ENCODE measurements at regions not wholly inside any gene's neighbourhood (a gene's known extent, or its start where the extent isn't known, plus 50 kb on each side); places are given as distances from the start of the nearest gene placed in this dataset.

- H3K36me3 ChIP-seq (ENCODE audit: control insufficient read depth in 2 of 2, extremely low read depth in 1 of 2, insufficient read depth in 2 of 2, low read length in 2 of 2): no peaks in the 10 kb centered on the region
- H4K20me1 ChIP-seq (ENCODE audit: control insufficient read depth, extremely low read depth, insufficient read depth, low read length): no peaks in the 10 kb centered on the region
- no peaks in the 10 kb centered on the region for H3K27me3 ChIP-seq (ENCODE audit: control insufficient read depth, extremely low read depth, insufficient read depth, low read length)
- TF ChIP-seq EZH2 (IDR thresholded peaks at IDR 0.05; ENCODE audit: low read length) (no peak), CTCF (optimal IDR thresholded peaks at IDR 0.05 in 1 of 3, IDR thresholded peaks at IDR 0.05 in 1 of 3, conservative IDR thresholded peaks at IDR 0.05 in 1 of 3; ENCODE audit: extremely low read depth in 1 of 3, insufficient read depth in 2 of 3, low read length in 3 of 3) (no peak)
- no peaks in the 10 kb centered on the region for H3K79me2 ChIP-seq (ENCODE audit: control insufficient read depth, insufficient read depth, low read length)
- peaks cover 9% of the 10 kb centered on the region for H3K9me3 ChIP-seq (ENCODE audit: control insufficient read depth, low read depth, low read length)
- no peak overlapping the region for H2AFZ ChIP-seq (ENCODE audit: control insufficient read depth, low read length)
- peaks cover 8% of the 10 kb centered on the region for H3K4me1 ChIP-seq (ENCODE audit: control insufficient read depth, extremely low read depth, insufficient read depth, low read length)
- DNase-seq (ENCODE audit: low read depth, low spot score) (no peak), FAIRE-seq (no peak)
- no peak overlapping the region for H3K4me2 ChIP-seq (ENCODE audit: control insufficient read depth, extremely low read depth, insufficient read depth, low read depth, low read length)
- no peak overlapping the region for H3K4me3 ChIP-seq (ENCODE audit: control insufficient read depth in 2 of 3, extremely low read depth in 1 of 3, insufficient read depth in 2 of 3, low read depth in 1 of 3, low read length in 3 of 3)
- H3K9me1 ChIP-seq (ENCODE audit: control insufficient read depth, extremely low read depth, insufficient read depth, low read length): no peaks in the 10 kb centered on the region
- dilution Hi-C loops (cut with MboI; ENCODE audit: extremely low pct_ligation_motif_present, low sequenced_read_pairs): no loop called here
- no peak overlapping the region for H3K27ac ChIP-seq (ENCODE audit: control insufficient read depth, insufficient read depth, low read length)
- no peak overlapping the region for H3K9ac ChIP-seq (ENCODE audit: control insufficient read depth, extremely low read depth, insufficient read depth, low read length)
Observed at GRCh38 chr3:16079519-16079918, 95.0 kb upstream of the GALNT15 start.

- TF ChIP-seq EZH2 (IDR thresholded peaks at IDR 0.05; ENCODE audit: low read length) (no peak), CTCF (optimal IDR thresholded peaks at IDR 0.05 in 1 of 3, IDR thresholded peaks at IDR 0.05 in 1 of 3, conservative IDR thresholded peaks at IDR 0.05 in 1 of 3; ENCODE audit: extremely low read depth in 1 of 3, insufficient read depth in 2 of 3, low read length in 3 of 3) (no peak)
- Histone ChIP-seq H3K9ac (ENCODE audit: control insufficient read depth, extremely low read depth, insufficient read depth, low read length) (no peak overlapping the region), H3K9me1 (ENCODE audit: control insufficient read depth, extremely low read depth, insufficient read depth, low read length) (no peaks in the 10 kb centered on the region), H3K4me3 (ENCODE audit: control insufficient read depth in 2 of 3, extremely low read depth in 1 of 3, insufficient read depth in 2 of 3, low read depth in 1 of 3, low read length in 3 of 3) (no peak overlapping the region), H3K27me3 (ENCODE audit: control insufficient read depth, extremely low read depth, insufficient read depth, low read length) (no peaks in the 10 kb centered on the region), H3K27ac (ENCODE audit: control insufficient read depth, insufficient read depth, low read length) (no peak overlapping the region), H2AFZ (ENCODE audit: control insufficient read depth, low read length) (no peak overlapping the region), H3K4me1 (ENCODE audit: control insufficient read depth, extremely low read depth, insufficient read depth, low read length) (peaks cover 4% of the 10 kb centered on the region), H3K79me2 (ENCODE audit: control insufficient read depth, insufficient read depth, low read length) (no peaks in the 10 kb centered on the region), H4K20me1 (ENCODE audit: control insufficient read depth, extremely low read depth, insufficient read depth, low read length) (no peaks in the 10 kb centered on the region), H3K36me3 (ENCODE audit: control insufficient read depth in 2 of 2, extremely low read depth in 1 of 2, insufficient read depth in 2 of 2, low read length in 2 of 2) (no peaks in the 10 kb centered on the region), H3K4me2 (ENCODE audit: control insufficient read depth, extremely low read depth, insufficient read depth, low read depth, low read length) (no peak overlapping the region), H3K9me3 (ENCODE audit: control insufficient read depth, low read depth, low read length) (peaks cover 9% of the 10 kb centered on the region)
- no peak for FAIRE-seq
- dilution Hi-C loops (cut with MboI; ENCODE audit: extremely low pct_ligation_motif_present, low sequenced_read_pairs): no loop called here
- DNase-seq (ENCODE audit: low read depth, low spot score): no peak
Observed at GRCh38 chr3:16081661-16082060, 92.8 kb upstream of the GALNT15 start.

All from keratinocyte (primary cell).